ENCODE measurements at regions not wholly inside any gene's neighbourhood (a gene's known extent, or its start where the extent isn't known, plus 50 kb on each side); places are given as distances from the start of the nearest gene placed in this dataset.

DNA sequence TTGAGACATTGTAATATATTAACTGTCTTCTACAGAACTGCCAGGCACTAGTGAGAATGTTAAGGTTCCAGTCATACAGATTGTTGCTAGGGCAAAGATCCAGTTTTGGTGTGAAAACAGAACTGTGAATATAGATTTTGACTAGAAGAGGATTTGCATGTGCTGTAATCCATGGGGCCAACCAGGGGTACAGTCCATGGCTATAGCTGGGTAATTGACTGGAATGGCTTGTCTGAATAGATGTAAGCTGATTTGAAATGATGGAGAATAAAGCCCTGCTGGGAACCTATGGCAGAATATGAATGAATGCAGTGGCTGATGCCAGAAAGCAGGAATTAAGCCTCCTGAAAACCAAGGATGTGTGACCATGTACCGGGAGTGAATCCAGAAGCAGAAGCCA is 748.5 kb upstream of the CDH10 start:
- H3K36me3 Mint-ChIP-seq (ENCODE audit: low read depth): no peaks in the 10 kb centered on the region
- TF ChIP-seq, protein P1, sequence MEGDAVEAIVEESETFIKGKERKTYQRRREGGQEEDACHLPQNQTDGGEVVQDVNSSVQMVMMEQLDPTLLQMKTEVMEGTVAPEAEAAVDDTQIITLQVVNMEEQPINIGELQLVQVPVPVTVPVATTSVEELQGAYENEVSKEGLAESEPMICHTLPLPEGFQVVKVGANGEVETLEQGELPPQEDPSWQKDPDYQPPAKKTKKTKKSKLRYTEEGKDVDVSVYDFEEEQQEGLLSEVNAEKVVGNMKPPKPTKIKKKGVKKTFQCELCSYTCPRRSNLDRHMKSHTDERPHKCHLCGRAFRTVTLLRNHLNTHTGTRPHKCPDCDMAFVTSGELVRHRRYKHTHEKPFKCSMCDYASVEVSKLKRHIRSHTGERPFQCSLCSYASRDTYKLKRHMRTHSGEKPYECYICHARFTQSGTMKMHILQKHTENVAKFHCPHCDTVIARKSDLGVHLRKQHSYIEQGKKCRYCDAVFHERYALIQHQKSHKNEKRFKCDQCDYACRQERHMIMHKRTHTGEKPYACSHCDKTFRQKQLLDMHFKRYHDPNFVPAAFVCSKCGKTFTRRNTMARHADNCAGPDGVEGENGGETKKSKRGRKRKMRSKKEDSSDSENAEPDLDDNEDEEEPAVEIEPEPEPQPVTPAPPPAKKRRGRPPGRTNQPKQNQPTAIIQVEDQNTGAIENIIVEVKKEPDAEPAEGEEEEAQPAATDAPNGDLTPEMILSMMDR (conservative IDR thresholded peaks at IDR 0.05): no peak
- peaks cover 4% of the 10 kb centered on the region for H3K9me3 Mint-ChIP-seq
- DNase-seq (ENCODE audit: low read depth, low spot score): no peak
- H3K4me3 Mint-ChIP-seq: no peak overlapping the region
- H3K4me1 Mint-ChIP-seq: peaks cover 8% of the 10 kb centered on the region
- H3K27me3 Mint-ChIP-seq (ENCODE audit: low read depth): no peaks in the 10 kb centered on the region
- H3K27ac Mint-ChIP-seq (ENCODE audit: unreplicated experiment): no peak overlapping the region

DNA sequence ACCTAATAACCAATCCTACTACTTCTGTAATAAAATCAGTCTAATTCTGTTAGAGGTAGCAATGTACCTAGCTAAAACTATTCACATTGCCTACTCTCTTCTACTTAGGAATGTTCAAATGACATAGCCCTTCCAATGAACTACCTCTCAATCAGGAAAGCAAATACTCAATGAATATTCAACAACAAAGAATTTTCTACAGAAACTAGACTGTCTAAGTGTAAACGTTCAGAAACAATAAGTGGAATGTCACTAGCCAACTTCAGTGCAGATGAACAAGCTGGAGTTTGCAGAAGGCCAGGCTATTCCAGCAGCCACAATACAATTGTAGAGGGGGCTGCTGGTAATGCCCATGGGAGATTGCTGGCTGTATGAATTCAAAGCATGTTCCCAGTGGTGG is 743.2 kb upstream of the CDH10 start:
- H3K27me3 Mint-ChIP-seq (ENCODE audit: low read depth): no peaks in the 10 kb centered on the region
- H3K36me3 Mint-ChIP-seq (ENCODE audit: low read depth): peaks cover 4% of the 10 kb centered on the region
- DNase-seq (ENCODE audit: low read depth, low spot score): no peak
- H3K27ac Mint-ChIP-seq (ENCODE audit: unreplicated experiment): no peak overlapping the region
- TF ChIP-seq, protein P1 (conservative IDR thresholded peaks at IDR 0.05): no peak
- no peaks in the 10 kb centered on the region for H3K4me1 Mint-ChIP-seq
- no peak overlapping the region for H3K4me3 Mint-ChIP-seq
- H3K9me3 Mint-ChIP-seq: peaks cover 3% of the 10 kb centered on the region

DNA sequence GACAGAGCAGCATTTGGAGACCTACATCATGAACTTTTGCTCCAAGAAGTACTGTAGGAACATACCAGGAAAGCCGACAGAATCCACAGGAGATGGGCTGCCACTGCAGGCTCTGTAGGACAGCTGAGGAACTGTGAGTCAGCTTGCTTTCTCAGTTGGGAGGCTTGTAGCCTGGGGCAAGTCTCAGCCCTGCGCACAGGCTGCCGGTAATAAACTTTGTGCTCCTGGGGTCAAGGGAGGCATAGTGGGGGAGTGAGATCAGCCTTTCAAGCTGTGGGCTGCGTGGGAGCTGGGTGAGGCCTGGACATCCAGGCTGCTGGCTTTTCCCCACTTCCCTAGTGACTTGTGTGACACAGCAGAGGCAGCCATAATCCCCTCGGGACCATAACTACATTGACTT is 718.0 kb upstream of the CDH10 start:
- no peak overlapping the region for H3K27ac Mint-ChIP-seq (ENCODE audit: unreplicated experiment)
- TF ChIP-seq, protein P1 (conservative IDR thresholded peaks at IDR 0.05): no peak
- peaks cover 9% of the 10 kb centered on the region for H3K9me3 Mint-ChIP-seq
- H3K36me3 Mint-ChIP-seq (ENCODE audit: low read depth): peaks cover 18% of the 10 kb centered on the region
- no peak for DNase-seq (ENCODE audit: low read depth, low spot score)
- no peak overlapping the region for H3K4me3 Mint-ChIP-seq
- no peaks in the 10 kb centered on the region for H3K4me1 Mint-ChIP-seq
- H3K27me3 Mint-ChIP-seq (ENCODE audit: low read depth): no peaks in the 10 kb centered on the region

DNA sequence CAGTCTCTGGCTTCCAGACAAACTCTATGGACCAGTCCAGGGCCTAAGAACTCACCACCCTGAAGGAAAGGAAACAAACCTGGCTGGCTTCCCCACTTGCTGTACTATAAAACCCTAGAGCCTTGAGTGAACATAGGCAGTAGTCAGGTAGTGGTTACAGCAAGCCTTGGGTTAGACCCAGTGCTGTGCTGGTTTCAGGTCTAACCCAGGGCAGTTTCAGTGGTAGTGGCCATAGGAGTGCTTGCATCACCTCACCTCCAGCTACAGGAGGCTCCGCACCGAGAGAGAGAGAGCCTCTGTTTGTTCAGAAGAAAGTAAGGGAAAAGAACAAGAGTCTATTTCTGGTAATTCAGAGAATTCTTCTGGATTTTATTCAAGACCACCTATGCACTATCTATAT is 714.1 kb upstream of the CDH10 start:
- TF ChIP-seq, protein P1 (conservative IDR thresholded peaks at IDR 0.05): no peak

DNA sequence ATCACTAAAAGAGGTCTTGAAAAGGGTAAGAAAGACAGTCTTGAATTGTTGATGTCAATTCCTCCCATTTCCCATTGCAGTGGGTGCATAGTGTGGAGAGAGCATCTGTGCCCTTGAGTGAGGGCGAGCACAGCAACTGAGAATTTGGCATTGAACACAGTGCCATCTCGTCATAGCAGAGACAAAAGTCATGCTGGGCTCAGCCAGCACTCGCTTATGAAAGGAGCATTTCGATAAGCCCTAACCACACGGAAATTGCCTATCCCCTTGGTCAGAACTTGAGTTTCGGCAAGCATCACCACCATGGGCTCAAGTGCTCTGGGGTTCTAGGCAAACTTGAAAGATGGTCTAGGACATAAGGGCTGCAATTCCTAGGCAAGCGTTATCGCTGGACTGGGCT is 712.8 kb upstream of the CDH10 start:
- H3K27me3 Mint-ChIP-seq (ENCODE audit: low read depth): no peaks in the 10 kb centered on the region
- H3K36me3 Mint-ChIP-seq (ENCODE audit: low read depth): peaks cover 4% of the 10 kb centered on the region
- no peak overlapping the region for H3K27ac Mint-ChIP-seq (ENCODE audit: unreplicated experiment)
- peaks cover 12% of the 10 kb centered on the region for H3K9me3 Mint-ChIP-seq
- no peak overlapping the region for H3K4me3 Mint-ChIP-seq
- DNase-seq (ENCODE audit: low read depth, low spot score): no peak
- TF ChIP-seq, protein P1 (conservative IDR thresholded peaks at IDR 0.05): no peak
- no peaks in the 10 kb centered on the region for H3K4me1 Mint-ChIP-seq

More for the DNA sequence above, 714.1 kb upstream of the CDH10 start:
- Mint-ChIP-seq H3K9me3 (peaks cover 9% of the 10 kb centered on the region), H3K4me3 (no peak overlapping the region), H3K27ac (ENCODE audit: unreplicated experiment) (no peak overlapping the region), H3K4me1 (no peaks in the 10 kb centered on the region), H3K36me3 (ENCODE audit: low read depth) (peaks cover 8% of the 10 kb centered on the region), H3K27me3 (ENCODE audit: low read depth) (no peaks in the 10 kb centered on the region)
- no peak for DNase-seq (ENCODE audit: low read depth, low spot score)

DNA sequence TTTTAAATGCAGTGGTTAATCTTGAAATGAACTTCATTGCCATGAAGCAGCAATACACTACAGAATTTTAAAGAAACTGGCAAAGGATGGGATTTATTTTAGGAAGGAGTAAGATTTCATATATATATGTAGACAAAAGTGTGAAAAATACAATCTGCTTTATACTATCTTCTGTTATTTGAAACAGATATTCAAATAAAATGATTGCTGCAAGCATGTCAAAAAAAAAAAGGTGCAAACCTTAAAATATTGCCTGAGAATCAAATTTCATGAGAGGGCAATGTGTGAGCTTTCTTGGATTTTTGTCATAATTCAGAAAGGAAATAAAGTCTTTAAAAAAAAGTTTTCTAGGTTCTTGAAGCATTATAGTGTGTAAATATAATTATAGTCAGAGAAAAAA is 705.0 kb upstream of the CDH10 start:
- Mint-ChIP-seq H3K4me1 (peaks cover 6% of the 10 kb centered on the region), H3K27me3 (ENCODE audit: low read depth) (no peaks in the 10 kb centered on the region), H3K36me3 (ENCODE audit: low read depth) (no peaks in the 10 kb centered on the region), H3K4me3 (no peak overlapping the region), H3K9me3 (peaks cover 4% of the 10 kb centered on the region), H3K27ac (ENCODE audit: unreplicated experiment) (no peak overlapping the region)
- no peak for DNase-seq (ENCODE audit: low read depth, low spot score)
- TF ChIP-seq, protein P1 (conservative IDR thresholded peaks at IDR 0.05): no peak

Data from neural crest cell (in vitro differentiated cells).